Gastrocnemius medialis (tissue), 4 donors: ENCODE measurements at regions not wholly inside any gene's neighbourhood (a gene's known extent, or its start where the extent isn't known, plus 50 kb on each side); places are given as distances from the start of the nearest gene placed in this dataset.
A peak's percentile ranks its signal among the peaks of the same experiment; 100 is the strongest.

Source experiments
- ATAC-seq, 2 donors: fragments of 150-250 bp; one replicate each; pipeline ENCODE4 v1.9.1; 2016
- DNase-seq, 2 donors: peaks; one replicate each; pipeline ENCODE4 v3.0.0-alpha.2; 2019
- H3K27ac ChIP-seq, 4 donors: fragments of 200-600 bp; sonication (generic); 1 replicate in 1 of 4; 2 replicates in 3 of 4; pipeline ENCODE4 v1.5.1; 2016 to 2018; ENCODE audit warnings: mild to moderate bottlenecking in 2 of 4, moderate library complexity in 1 of 4
- H3K27me3 ChIP-seq, 3 donors: fragments of 200-600 bp; sonication (generic) in 2 of 3; 1 replicate in 1 of 3; 2 replicates in 2 of 3; pipeline versions ENCODE4 v1.5.1 to v1.6.0; 2016 to 2019; ENCODE audit warnings: mild to moderate bottlenecking in 1 of 3, moderate library complexity in 1 of 3
- H3K36me3 ChIP-seq, 2 donors: fragments of 200-600 bp; sonication (generic) in 1 of 2; one replicate each; pipeline ENCODE4 v1.5.1; 2017 to 2018
- H3K4me1 ChIP-seq, 2 donors: fragments of 200-600 bp; sonication (generic) in 1 of 2; one replicate each; pipeline ENCODE4 v1.5.1; 2016 to 2017; ENCODE audit warnings: mild to moderate bottlenecking in 2 of 2
- H3K4me3 ChIP-seq, 4 donors: fragments of 200-600 bp; sonication (generic) in 3 of 4; 1 replicate in 1 of 4; 2 replicates in 3 of 4; pipeline ENCODE4 v1.5.1; 2016 to 2019; ENCODE audit warnings: mild to moderate bottlenecking in 2 of 4
- H3K9me3 ChIP-seq, 3 donors: fragments of 200-600 bp; sonication (generic) in 2 of 3; 1 replicate in 1 of 3; 2 replicates in 2 of 3; pipeline ENCODE4 v1.5.1; 2016 to 2019
- CTCF ChIP-seq, 5 experiments: fragments of 450-650 bp in 3 of 5; fragments of 200-600 bp in 2 of 5; sonication (generic) in 2 of 5; IDR thresholded peaks in 4 of 5; conservative IDR thresholded peaks in 1 of 5; 1 replicate in 4 of 5; 2 replicates in 1 of 5; pipeline ENCODE4 v1.5.1; 2016 to 2019; ENCODE audit warnings: antibody characterized with exemption in 5 of 5, mild to moderate bottlenecking in 3 of 5, moderate library complexity in 3 of 5
- POLR2A ChIP-seq, 2 donors: fragments of 450-650 bp; IDR thresholded peaks; one replicate each; pipeline ENCODE4 v1.6.1; 2017; ENCODE audit warnings: antibody characterized with exemption in 2 of 2, mild to moderate bottlenecking in 2 of 2, moderate library complexity in 2 of 2
- in situ Hi-C, 4 donors: fragments of 200-750 bp; cut with MboI; loops; one replicate each; pipeline versions ENCODE4 v1.15.0 to v1.8.0; 2017; ENCODE audit warnings: low sequenced_read_pairs in 4 of 4
- intact Hi-C: fragments of 100-400 bp; cut with DNase I; formaldehyde crosslinking; loops from one replicate; pipeline ENCODE4 v1.15.1; 2023; ENCODE audit warnings: low total_unique reads

GRCh38 chr3:162193148-162194095 lies 696.8 kb downstream of the OTOL1 start:
- DNase-seq: no peak
- H3K27ac ChIP-seq: no peak overlapping the region
- no peak overlapping the region for H3K4me3 ChIP-seq
- peaks cover 10 to 29% of the 10 kb centered on the region in 2 donors for H3K4me1 ChIP-seq
- H3K27me3 ChIP-seq: no peaks in the 10 kb centered on the region
- in situ Hi-C loops: no loop called here
- intact Hi-C loops: no loop called here
- no peak for ATAC-seq
- H3K9me3 ChIP-seq: no peaks in the 10 kb centered on the region
- TF ChIP-seq POLR2A (IDR thresholded peaks at IDR 0.05) (no peak), CTCF (IDR thresholded peaks at IDR 0.05 in 4 of 5, conservative IDR thresholded peaks at IDR 0.05 in 1 of 5) (no peak)
- no peaks in the 10 kb centered on the region for H3K36me3 ChIP-seq

- H3K36me3 ChIP-seq: no peaks in the 10 kb centered on the region
- intact Hi-C loops: no loop called here
- no peaks in the 10 kb centered on the region for H3K9me3 ChIP-seq
- H3K4me1 ChIP-seq: peaks cover 10 to 29% of the 10 kb centered on the region in 2 donors
- H3K27me3 ChIP-seq: no peaks in the 10 kb centered on the region
- ATAC-seq: peak; percentile 92 to 99
- no peak overlapping the region for H3K4me3 ChIP-seq
- DNase-seq: peak; percentile 30 to 49
- TF ChIP-seq POLR2A (IDR thresholded peaks at IDR 0.05) (no peak), CTCF (IDR thresholded peaks at IDR 0.05 in 4 of 5, conservative IDR thresholded peaks at IDR 0.05 in 1 of 5) (no peak)
- in situ Hi-C loops: no loop called here
- H3K27ac ChIP-seq: peak overlapping the region in 2 of 4 donors; percentile 19 to 82
Observed at GRCh38 chr3:162195147-162195546, 698.5 kb downstream of the OTOL1 start.

- ATAC-seq (no peak), DNase-seq (no peak)
- Histone ChIP-seq H3K27me3 (no peaks in the 10 kb centered on the region), H3K27ac (no peak overlapping the region), H3K36me3 (no peaks in the 10 kb centered on the region), H3K9me3 (no peaks in the 10 kb centered on the region), H3K4me1 (peaks cover 10 to 29% of the 10 kb centered on the region in 2 donors), H3K4me3 (no peak overlapping the region)
- intact Hi-C loops: no loop called here
- no peak for TF ChIP-seq CTCF (IDR thresholded peaks at IDR 0.05 in 4 of 5, conservative IDR thresholded peaks at IDR 0.05 in 1 of 5)
- no peak for TF ChIP-seq POLR2A (IDR thresholded peaks at IDR 0.05)
- in situ Hi-C loops: no loop called here
Observed at GRCh38 chr3:162196964-162197363, 700.4 kb downstream of the OTOL1 start.

- Histone ChIP-seq H3K9me3 (no peaks in the 10 kb centered on the region), H3K27me3 (no peaks in the 10 kb centered on the region), H3K27ac (no peak overlapping the region), H3K36me3 (no peaks in the 10 kb centered on the region), H3K4me1 (peaks cover 0 to 2% of the 10 kb centered on the region in 2 donors), H3K4me3 (no peak overlapping the region)
- intact Hi-C loops: no loop called here
- DNase-seq (no peak), ATAC-seq (no peak)
- in situ Hi-C loops: no loop called here
- no peak for TF ChIP-seq POLR2A (IDR thresholded peaks at IDR 0.05)
- TF ChIP-seq CTCF (IDR thresholded peaks at IDR 0.05 in 4 of 5, conservative IDR thresholded peaks at IDR 0.05 in 1 of 5): no peak
Observed at GRCh38 chr3:162200836-162201235, 704.2 kb downstream of the OTOL1 start.
